Prostate gland (tissue), 2 donors: ENCODE measurements at regions not wholly inside any gene's neighbourhood (a gene's known extent, or its start where the extent isn't known, plus 50 kb on each side); places are given as distances from the start of the nearest gene placed in this dataset.

Experiments used
- CTCF ChIP-seq, 4 experiments: fragments of 200-600 bp in 2 of 4; fragments of 450-650 bp in 2 of 4; sonication (generic) in 2 of 4; IDR thresholded peaks; 1 replicate in 3 of 4; 2 replicates in 1 of 4; pipeline ENCODE4 v1.5.1; 2016 to 2019; ENCODE audit warnings: antibody characterized with exemption in 4 of 4, mild to moderate bottlenecking in 2 of 4, moderate library complexity in 2 of 4
- POLR2AphosphoS5 ChIP-seq: sonication (generic); formaldehyde crosslinking; IDR thresholded peaks from one replicate; pipeline ENCODE4 v1.6.1; 2017; ENCODE audit warnings: antibody characterized with exemption

GRCh38 chr9:81207651-81208050 is 481.7 kb downstream of the TLE1 start:
- TF ChIP-seq CTCF (IDR thresholded peaks at IDR 0.05) (no peak), POLR2AphosphoS5 (no peak)
